ENCODE measurements at regions not wholly inside any gene's neighbourhood (a gene's known extent, or its start where the extent isn't known, plus 50 kb on each side); places are given as distances from the start of the nearest gene placed in this dataset.

DNA sequence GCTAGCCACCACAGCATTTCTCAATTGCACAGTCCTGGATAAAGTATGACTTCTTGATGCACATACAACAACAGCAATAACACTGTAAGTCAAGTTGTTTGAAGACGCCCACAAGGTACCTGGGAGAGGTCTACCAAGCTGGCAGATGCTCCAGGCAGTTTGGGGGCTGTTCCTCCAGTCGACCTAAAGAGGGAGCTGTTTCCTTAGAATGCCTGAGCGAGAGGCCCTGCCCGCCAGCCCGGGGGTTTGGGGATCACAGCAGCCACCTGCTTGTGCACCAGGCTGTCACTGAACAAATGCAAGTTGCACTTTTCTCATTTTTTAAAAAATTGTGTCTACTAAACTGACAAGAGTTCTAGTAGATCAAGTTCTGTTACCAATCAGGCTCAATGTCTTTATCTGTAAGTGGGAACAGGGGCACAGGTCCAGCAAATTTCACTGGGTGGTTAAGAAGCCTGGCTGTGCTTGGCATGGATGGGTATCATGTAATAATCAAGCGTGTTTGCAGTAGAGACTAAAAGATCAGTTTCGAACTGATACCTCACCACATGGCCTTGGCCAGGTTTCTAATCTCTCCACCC is 193.8 kb upstream of the ADO start:
- Histone ChIP-seq H2AFZ (ENCODE audit: low read length) (no peak overlapping the region), H3K79me2 (ENCODE audit: low read length) (no peaks in the 10 kb centered on the region), H3K36me3 (replicated peaks; ENCODE audit: insufficient read depth, low read length) (no peaks in the 10 kb centered on the region), H3K4me1 (ENCODE audit: low read length) (peaks cover 12% of the 10 kb centered on the region), H3K27ac (ENCODE audit: low read length) (no peak overlapping the region), H3K27me3 (replicated peaks; ENCODE audit: insufficient read depth, low read length) (no peaks in the 10 kb centered on the region), H4K20me1 (ENCODE audit: insufficient read depth, low read length) (no peaks in the 10 kb centered on the region), H3K4me3 (ENCODE audit: low read length) (no peak overlapping the region), H3F3A (ENCODE audit: insufficient read depth, low read length) (no peaks in the 10 kb centered on the region), H3K4me2 (ENCODE audit: low read depth, low read length) (no peak overlapping the region), H3K9me2 (replicated peaks; ENCODE audit: insufficient read depth, low read length) (no peaks in the 10 kb centered on the region), H3K9ac (ENCODE audit: low read length) (no peak overlapping the region), H3K9me3 (replicated peaks; ENCODE audit: insufficient read depth, low read length) (no peaks in the 10 kb centered on the region)
- DNase-seq = peak; percentile 74
- TF ChIP-seq EZH2 (optimal IDR thresholded peaks at IDR 0.05; ENCODE audit: low read depth, low read length) (no peak), EZH2phosphoT487 (IDR thresholded peaks at IDR 0.05; ENCODE audit: low read length) (no peak)
- TF ChIP-seq, protein P1, sequence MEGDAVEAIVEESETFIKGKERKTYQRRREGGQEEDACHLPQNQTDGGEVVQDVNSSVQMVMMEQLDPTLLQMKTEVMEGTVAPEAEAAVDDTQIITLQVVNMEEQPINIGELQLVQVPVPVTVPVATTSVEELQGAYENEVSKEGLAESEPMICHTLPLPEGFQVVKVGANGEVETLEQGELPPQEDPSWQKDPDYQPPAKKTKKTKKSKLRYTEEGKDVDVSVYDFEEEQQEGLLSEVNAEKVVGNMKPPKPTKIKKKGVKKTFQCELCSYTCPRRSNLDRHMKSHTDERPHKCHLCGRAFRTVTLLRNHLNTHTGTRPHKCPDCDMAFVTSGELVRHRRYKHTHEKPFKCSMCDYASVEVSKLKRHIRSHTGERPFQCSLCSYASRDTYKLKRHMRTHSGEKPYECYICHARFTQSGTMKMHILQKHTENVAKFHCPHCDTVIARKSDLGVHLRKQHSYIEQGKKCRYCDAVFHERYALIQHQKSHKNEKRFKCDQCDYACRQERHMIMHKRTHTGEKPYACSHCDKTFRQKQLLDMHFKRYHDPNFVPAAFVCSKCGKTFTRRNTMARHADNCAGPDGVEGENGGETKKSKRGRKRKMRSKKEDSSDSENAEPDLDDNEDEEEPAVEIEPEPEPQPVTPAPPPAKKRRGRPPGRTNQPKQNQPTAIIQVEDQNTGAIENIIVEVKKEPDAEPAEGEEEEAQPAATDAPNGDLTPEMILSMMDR (IDR thresholded peaks at IDR 0.05; ENCODE audit: low read length) = peak; percentile 97

GRCh38 chr10:62613424-62613823 is 191.1 kb upstream of the ADO start:
- no peaks in the 10 kb centered on the region for H3K9me3 ChIP-seq (replicated peaks; ENCODE audit: insufficient read depth, low read length)
- H3K4me1 ChIP-seq (ENCODE audit: low read length) = peaks cover 12% of the 10 kb centered on the region
- H3K27ac ChIP-seq (ENCODE audit: low read length) = no peak overlapping the region
- H3K4me3 ChIP-seq (ENCODE audit: low read length) = no peak overlapping the region
- no peaks in the 10 kb centered on the region for H3K9me2 ChIP-seq (replicated peaks; ENCODE audit: insufficient read depth, low read length)
- H3K9ac ChIP-seq (ENCODE audit: low read length) = no peak overlapping the region
- no peak overlapping the region for H3K4me2 ChIP-seq (ENCODE audit: low read depth, low read length)
- no peaks in the 10 kb centered on the region for H3K36me3 ChIP-seq (replicated peaks; ENCODE audit: insufficient read depth, low read length)
- H3K79me2 ChIP-seq (ENCODE audit: low read length) = no peaks in the 10 kb centered on the region
- no peak for TF ChIP-seq EZH2phosphoT487 (IDR thresholded peaks at IDR 0.05; ENCODE audit: low read length)
- TF ChIP-seq, protein P1 (IDR thresholded peaks at IDR 0.05; ENCODE audit: low read length) = no peak
- TF ChIP-seq EZH2 (optimal IDR thresholded peaks at IDR 0.05; ENCODE audit: low read depth, low read length) = no peak
- no peak for DNase-seq
- H2AFZ ChIP-seq (ENCODE audit: low read length) = no peak overlapping the region
- H3F3A ChIP-seq (ENCODE audit: insufficient read depth, low read length) = no peaks in the 10 kb centered on the region
- H3K27me3 ChIP-seq (replicated peaks; ENCODE audit: insufficient read depth, low read length) = no peaks in the 10 kb centered on the region
- no peaks in the 10 kb centered on the region for H4K20me1 ChIP-seq (ENCODE audit: insufficient read depth, low read length)

- H3K9ac ChIP-seq (ENCODE audit: low read length) = no peak overlapping the region
- no peaks in the 10 kb centered on the region for H3K79me2 ChIP-seq (ENCODE audit: low read length)
- DNase-seq = no peak
- peaks cover 12% of the 10 kb centered on the region for H3K4me1 ChIP-seq (ENCODE audit: low read length)
- H3K9me3 ChIP-seq (replicated peaks; ENCODE audit: insufficient read depth, low read length) = no peaks in the 10 kb centered on the region
- no peaks in the 10 kb centered on the region for H4K20me1 ChIP-seq (ENCODE audit: insufficient read depth, low read length)
- H3K4me3 ChIP-seq (ENCODE audit: low read length) = no peak overlapping the region
- no peak overlapping the region for H3K27ac ChIP-seq (ENCODE audit: low read length)
- TF ChIP-seq EZH2phosphoT487 (IDR thresholded peaks at IDR 0.05; ENCODE audit: low read length) = no peak
- TF ChIP-seq, protein P1 (IDR thresholded peaks at IDR 0.05; ENCODE audit: low read length) = no peak
- TF ChIP-seq EZH2 (optimal IDR thresholded peaks at IDR 0.05; ENCODE audit: low read depth, low read length) = no peak
- H3F3A ChIP-seq (ENCODE audit: insufficient read depth, low read length) = no peaks in the 10 kb centered on the region
- H3K9me2 ChIP-seq (replicated peaks; ENCODE audit: insufficient read depth, low read length) = no peaks in the 10 kb centered on the region
- no peaks in the 10 kb centered on the region for H3K27me3 ChIP-seq (replicated peaks; ENCODE audit: insufficient read depth, low read length)
- H2AFZ ChIP-seq (ENCODE audit: low read length) = no peak overlapping the region
- no peak overlapping the region for H3K4me2 ChIP-seq (ENCODE audit: low read depth, low read length)
- no peaks in the 10 kb centered on the region for H3K36me3 ChIP-seq (replicated peaks; ENCODE audit: insufficient read depth, low read length)
Measured at GRCh38 chr10:62613859-62614258, 190.7 kb upstream of the ADO start.

Data from MM.1S (cell line).